GM23338 (cell line): ENCODE measurements at regions not wholly inside any gene's neighbourhood (a gene's known extent, or its start where the extent isn't known, plus 50 kb on each side); places are given as distances from the start of the nearest gene placed in this dataset.

ENCODE experiments used
- ATAC-seq: fragments of 200-7000 bp; cut with Tn5 transposase; 3 replicates; pipeline ENCODE4 v1.9.1; 2020
- DNase-seq: peaks from one replicate; pipeline ENCODE4 v3.0.0-alpha.2; 2015; ENCODE audit warnings: low spot score
- H2AFZ ChIP-seq: fragments of 200-600 bp; sonication (generic); 2 replicates; pipeline ENCODE4 v1.8.0; 2016; ENCODE audit warnings: antibody characterized with exemption, mild to moderate bottlenecking, moderate library complexity
- H3F3A ChIP-seq: fragments of 200-600 bp; sonication (generic); replicated peaks from 2 replicates; pipeline ENCODE4 v1.8.0; 2017; ENCODE audit warnings: antibody characterized with exemption, mixed run types, low read depth
- H3K27ac ChIP-seq: fragments of 200-600 bp; sonication (generic); 2 replicates; pipeline ENCODE4 v1.6.1; 2016; ENCODE audit warnings: low read depth
- H3K27me3 ChIP-seq: fragments of 200-600 bp; sonication (generic); 2 replicates; pipeline ENCODE4 v1.8.0; 2016; ENCODE audit warnings: mild to moderate bottlenecking, mixed run types, moderate library complexity; ENCODE audit not compliant: insufficient read depth
- H3K36me3 ChIP-seq: fragments of 200-600 bp; sonication (generic); 2 replicates; pipeline ENCODE4 v1.8.0; 2016; ENCODE audit warnings: mild to moderate bottlenecking; ENCODE audit not compliant: insufficient read depth
- H3K4me1 ChIP-seq: fragments of 200-600 bp; sonication (generic); 2 replicates; pipeline ENCODE4 v1.8.0; 2016; ENCODE audit warnings: mild to moderate bottlenecking, moderate library complexity; ENCODE audit not compliant: insufficient read depth
- H3K4me2 ChIP-seq: fragments of 200-600 bp; sonication (generic); 2 replicates; pipeline ENCODE4 v1.7.1; 2017; ENCODE audit warnings: mixed run types
- H3K4me3 ChIP-seq: fragments of 200-600 bp; sonication (generic); 2 replicates; pipeline ENCODE4 v1.6.1; 2016; ENCODE audit warnings: mixed run types
- H3K79me2 ChIP-seq: fragments of 200-600 bp; sonication (generic); replicated peaks from 2 replicates; pipeline ENCODE4 v1.8.0; 2017; ENCODE audit warnings: mild to moderate bottlenecking; ENCODE audit not compliant: insufficient read depth
- H3K9me2 ChIP-seq: fragments of 200-600 bp; sonication (generic); 2 replicates; pipeline ENCODE4 v1.8.0; 2017; ENCODE audit not compliant: insufficient read depth
- H4K20me1 ChIP-seq: fragments of 200-600 bp; sonication (generic); replicated peaks from 2 replicates; pipeline ENCODE4 v1.8.0; 2017; ENCODE audit warnings: mild to moderate bottlenecking; ENCODE audit not compliant: insufficient read depth
- H3K27ac Mint-ChIP-seq: 2 replicates; pipeline ENCODE4 v1.8.0; 2020; ENCODE audit warnings: inconsistent platforms, mild to moderate bottlenecking, moderate library complexity, mixed read lengths
- H3K27me3 Mint-ChIP-seq: 3 replicates; pipeline ENCODE4 v1.8.0; 2022; ENCODE audit warnings: low read depth, mild to moderate bottlenecking, moderate library complexity, mixed read lengths, inconsistent platforms; ENCODE audit not compliant: insufficient read depth, poor library complexity
- H3K36me3 Mint-ChIP-seq: 3 replicates; pipeline ENCODE4 v1.8.0; 2021; ENCODE audit warnings: low read depth, mild to moderate bottlenecking, inconsistent platforms, moderate library complexity, mixed read lengths
- H3K4me1 Mint-ChIP-seq: 3 replicates; pipeline ENCODE4 v1.8.0; 2020; ENCODE audit warnings: mild to moderate bottlenecking, inconsistent platforms, mixed read lengths
- H3K4me3 Mint-ChIP-seq: 3 replicates; pipeline ENCODE4 v1.8.0; 2021; ENCODE audit warnings: moderate library complexity, mild to moderate bottlenecking, inconsistent platforms, mixed read lengths
- H3K9me3 Mint-ChIP-seq: 3 replicates; pipeline ENCODE4 v1.8.0; 2020; ENCODE audit warnings: moderate library complexity, mild to moderate bottlenecking, inconsistent platforms, mixed read lengths
- CREB1 ChIP-seq: fragments of 250-450 bp; sonication (Bioruptor Pico); IDR thresholded peaks from 2 replicates; pipeline ENCODE4 v1.5.0; 2020; ENCODE audit warnings: low read depth, mild to moderate bottlenecking, moderate library complexity
- ETS1 ChIP-seq: IDR thresholded peaks from 2 replicates; pipeline ENCODE4 v1.6.1; 2016; ENCODE audit warnings: antibody characterized with exemption
- EZH2 ChIP-seq: fragments of 200-600 bp; sonication (generic); IDR thresholded peaks from one replicate; pipeline ENCODE4 v1.8.0; 2017; ENCODE audit warnings: antibody characterized with exemption, mild to moderate bottlenecking, low read depth; ENCODE audit not compliant: unreplicated experiment
- EZH2phosphoT487 ChIP-seq: fragments of 200-600 bp; sonication (generic); IDR thresholded peaks from one replicate; pipeline ENCODE4 v1.8.1; 2018; ENCODE audit warnings: antibody characterized with exemption; ENCODE audit not compliant: unreplicated experiment
- JUNB ChIP-seq: IDR thresholded peaks from one replicate; pipeline ENCODE4 v1.6.1; 2016; ENCODE audit warnings: antibody characterized with exemption; ENCODE audit not compliant: unreplicated experiment
- ZNF331 ChIP-seq: fragments of 250-450 bp; sonication (Bioruptor Pico); IDR thresholded peaks from 2 replicates; pipeline ENCODE4 v1.5.0; 2020; ENCODE audit warnings: low read depth, mild to moderate bottlenecking, moderate library complexity
- ZNF462 ChIP-seq: fragments of 250-450 bp; sonication (Bioruptor Pico); IDR thresholded peaks from 2 replicates; pipeline ENCODE4 v1.5.0; 2020; ENCODE audit warnings: mild to moderate bottlenecking, moderate library complexity

- TF ChIP-seq ZNF462: no peak
These were observed 57.8 kb upstream of the CIBAR2 start (continued) for GRCh38 chr16:85170066-85170491.

- H3K79me2 ChIP-seq: peaks cover 44% of the 10 kb centered on the region
- H3K4me2 ChIP-seq: peak overlapping the region; percentile 79
- ATAC-seq (no peak; the same call in 2 of the 3 replicates), DNase-seq (no peak)
- Mint-ChIP-seq H3K9me3 (no peaks in the 10 kb centered on the region), H3K27ac (no peak overlapping the region), H3K4me3 (peak overlapping the region; percentile 61), H3K4me1 (peaks cover 70% of the 10 kb centered on the region), H3K36me3 (peaks cover 25% of the 10 kb centered on the region), H3K27me3 (peaks cover 28% of the 10 kb centered on the region)
- H3F3A ChIP-seq: peaks cover 13% of the 10 kb centered on the region; the same call in 1 of the 2 replicates
- H4K20me1 ChIP-seq: peaks cover 27% of the 10 kb centered on the region
- H3K4me3 ChIP-seq: peak overlapping the region; percentile 54
- no peak overlapping the region for H2AFZ ChIP-seq
- no peak overlapping the region for H3K27ac ChIP-seq
- peaks cover 11% of the 10 kb centered on the region for H3K27me3 ChIP-seq
- no peaks in the 10 kb centered on the region for H3K36me3 ChIP-seq
- H3K4me1 ChIP-seq: peaks cover 56% of the 10 kb centered on the region
- H3K9me2 ChIP-seq: no peaks in the 10 kb centered on the region
- TF ChIP-seq ZNF462 (no peak), JUNB (no peak), EZH2 (no peak), EZH2phosphoT487 (no peak), ZNF331 (CRISPR knock-in tag) (no peak), CREB1 (CRISPR knock-in tag) (no peak), ETS1 (no peak)
These were observed 58.3 kb upstream of the CIBAR2 start for GRCh38 chr16:85170590-85171003.
